ENCODE measurements at regions not wholly inside any gene's neighbourhood (a gene's known extent, or its start where the extent isn't known, plus 50 kb on each side); places are given as distances from the start of the nearest gene placed in this dataset.
"Not testable (repeated sequence)": the region's sequence is repeated elsewhere in the genome, so short reads cannot be mapped to it uniquely, and the experiment has no call there.

DNA sequence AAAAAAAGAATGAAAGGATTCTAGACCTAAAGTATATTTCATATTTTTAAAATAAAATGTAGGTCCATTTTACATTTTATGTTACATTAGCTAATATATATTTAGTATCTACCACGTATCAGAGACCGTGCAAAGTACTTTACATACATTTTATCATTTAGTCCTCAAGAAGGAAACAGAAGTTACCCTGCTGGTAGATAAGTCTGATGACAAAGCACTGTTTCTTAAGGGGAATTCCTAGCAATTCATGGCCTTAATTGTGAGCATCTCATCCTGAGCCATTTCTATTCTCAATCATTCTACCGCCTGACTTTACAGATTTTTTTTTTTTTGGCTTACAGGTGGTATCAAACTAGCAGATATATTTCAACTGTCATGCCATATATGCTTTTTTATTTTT lies 367.7 kb downstream of the PRELID2 start:
- DNase-seq (ENCODE audit: low read depth in 4 of 4, low spot score in 2 of 4), result no peak

DNA sequence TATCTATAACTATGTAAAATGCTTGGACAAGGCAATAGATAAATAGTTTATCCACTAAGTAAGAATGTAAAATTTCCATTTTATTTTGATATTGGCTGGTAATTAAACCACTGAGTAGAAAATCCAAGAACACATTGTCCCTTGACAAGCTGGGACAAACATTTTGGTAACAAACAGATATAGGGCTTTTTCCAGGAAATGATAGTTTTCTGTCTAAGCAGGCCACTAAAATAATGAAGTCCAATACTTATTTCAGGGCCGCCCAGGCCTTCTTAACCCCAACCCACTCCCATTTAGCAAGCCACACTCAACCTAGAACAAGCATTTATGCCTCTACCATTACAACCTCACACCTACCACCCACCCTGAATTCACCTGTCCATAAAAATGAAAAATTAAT lies 368.6 kb downstream of the PRELID2 start:
- no peak for DNase-seq (ENCODE audit: low read depth in 4 of 4, low spot score in 2 of 4)

DNA sequence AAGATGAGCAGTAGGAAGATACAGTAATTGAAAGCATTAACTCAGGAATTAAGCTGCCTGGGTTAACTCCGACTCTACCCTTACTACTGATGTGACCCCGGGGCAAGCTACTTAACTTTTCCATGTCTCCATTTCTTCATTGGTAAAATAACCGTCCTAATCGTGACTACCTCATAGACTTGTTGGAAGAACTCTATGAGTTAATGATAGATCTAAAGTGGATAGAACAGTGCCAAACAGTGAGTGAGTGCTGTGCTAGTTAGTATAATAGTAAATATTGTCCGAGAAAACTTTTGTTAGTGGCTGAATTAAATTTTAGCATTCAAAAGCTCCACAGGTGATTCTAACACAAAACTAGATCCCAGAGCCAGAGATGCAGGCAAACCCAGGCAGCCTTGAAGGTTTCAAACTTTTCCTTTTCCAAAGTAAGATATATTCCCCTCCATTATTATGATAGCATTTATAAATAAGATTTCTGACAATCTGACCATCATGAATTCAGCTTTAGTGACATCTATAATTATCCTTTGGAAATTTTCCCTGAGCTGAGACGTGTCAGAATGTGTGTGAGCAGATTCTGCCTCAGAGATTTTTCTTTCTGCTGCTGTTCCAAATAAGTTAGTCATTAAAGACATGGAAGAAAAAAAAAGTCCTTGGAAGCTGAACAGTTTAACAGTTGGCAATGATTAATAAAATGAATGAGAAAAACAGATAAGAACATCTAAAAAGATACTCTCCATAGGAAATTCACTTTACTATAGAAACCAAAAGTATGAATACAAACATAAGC lies 369.5 kb downstream of the PRELID2 start:
- DNase-seq (ENCODE audit: low read depth in 4 of 4, low spot score in 2 of 4), result peak in 1 of 4 donors; percentile 10

DNA sequence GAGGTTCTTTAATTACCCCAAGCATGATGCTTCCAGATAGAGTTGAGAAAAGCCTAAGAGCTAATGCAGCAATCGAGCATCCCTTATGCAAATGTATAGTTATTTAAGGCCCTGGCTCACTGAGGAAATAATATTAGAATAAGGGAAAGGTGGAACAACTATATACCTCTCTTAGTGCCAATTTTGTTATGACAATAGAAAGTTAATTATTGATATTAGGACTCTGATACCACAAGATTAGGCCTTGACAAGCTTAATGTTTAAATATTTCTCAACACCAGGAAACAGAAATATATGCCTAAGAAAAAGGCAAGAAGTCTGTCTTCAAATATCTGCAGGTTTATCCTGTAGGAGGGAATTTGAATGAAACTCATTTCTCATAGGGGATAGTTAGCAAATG lies 371.0 kb downstream of the PRELID2 start:
- DNase-seq (ENCODE audit: low read depth in 4 of 4, low spot score in 2 of 4), result no peak

DNA sequence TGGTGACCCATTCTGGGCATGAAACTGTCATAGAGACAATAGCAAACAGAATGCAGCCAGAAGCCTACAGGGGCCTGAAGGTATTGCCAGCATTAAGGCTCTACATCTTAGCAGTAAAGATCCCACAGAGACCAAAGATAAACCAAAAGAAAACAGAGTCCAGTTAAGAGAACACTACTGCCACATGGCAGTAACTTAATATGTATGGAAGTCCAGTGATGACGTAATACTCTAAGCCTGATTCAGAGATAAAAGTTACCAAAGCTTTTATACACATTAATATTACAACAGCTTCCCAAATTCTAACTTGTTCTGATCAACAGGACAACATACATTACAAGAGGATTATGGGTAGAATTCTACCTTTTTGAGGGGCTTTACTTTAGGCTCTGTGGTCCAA lies 371.5 kb downstream of the PRELID2 start:
- no peak for DNase-seq (ENCODE audit: low read depth in 4 of 4, low spot score in 2 of 4)

DNA sequence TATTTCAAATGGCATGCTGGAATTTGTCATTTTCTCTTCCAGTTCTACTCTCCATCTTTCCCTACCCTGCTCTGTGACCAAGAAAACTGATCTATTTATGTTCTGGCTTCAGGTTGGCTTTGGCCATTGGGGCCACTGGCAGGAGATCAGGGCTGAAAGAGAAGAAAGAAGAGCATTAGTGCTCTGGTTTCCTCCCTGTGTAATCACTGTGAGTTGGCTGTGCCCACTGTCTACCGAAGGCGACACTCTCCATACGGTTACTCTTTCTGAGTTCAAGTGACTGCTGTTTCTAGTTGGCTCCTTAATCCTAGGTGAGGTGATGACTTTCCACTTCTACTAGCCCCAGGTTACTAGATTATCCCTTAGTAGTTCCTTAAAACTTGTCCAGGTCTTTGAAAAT lies 372.6 kb downstream of the PRELID2 start:
- no peak for DNase-seq (ENCODE audit: low read depth in 4 of 4, low spot score in 2 of 4)

DNA sequence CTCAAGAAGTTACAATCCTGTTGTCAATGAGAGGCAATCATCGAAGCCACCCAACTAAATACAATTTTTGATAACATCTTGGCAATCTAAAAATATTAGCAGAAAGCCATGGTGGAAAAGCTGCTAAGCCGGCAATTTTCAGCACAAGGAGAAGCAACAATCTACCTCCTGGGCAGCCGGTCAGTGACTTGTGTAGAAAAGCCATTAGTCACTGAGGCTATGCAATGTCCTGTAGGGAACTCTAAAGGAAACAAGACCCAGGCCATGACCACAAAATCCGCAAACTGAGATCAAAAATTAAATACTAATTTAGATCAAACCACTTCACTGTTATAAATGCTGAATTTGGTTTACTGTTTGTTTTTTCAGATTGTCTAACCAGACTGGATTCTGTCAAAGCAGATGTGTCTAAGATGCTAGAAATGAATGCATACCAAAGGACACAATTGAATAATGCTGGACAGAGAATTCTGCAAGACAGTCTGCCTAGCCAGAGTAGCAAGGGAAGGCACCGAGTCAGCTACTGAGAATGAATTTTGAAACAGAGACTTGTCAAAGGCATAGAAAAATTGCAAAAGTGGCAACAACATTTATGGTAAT lies 384.8 kb downstream of the PRELID2 start:
- no peak for DNase-seq (ENCODE audit: low read depth in 4 of 4, low spot score in 2 of 4)

DNA sequence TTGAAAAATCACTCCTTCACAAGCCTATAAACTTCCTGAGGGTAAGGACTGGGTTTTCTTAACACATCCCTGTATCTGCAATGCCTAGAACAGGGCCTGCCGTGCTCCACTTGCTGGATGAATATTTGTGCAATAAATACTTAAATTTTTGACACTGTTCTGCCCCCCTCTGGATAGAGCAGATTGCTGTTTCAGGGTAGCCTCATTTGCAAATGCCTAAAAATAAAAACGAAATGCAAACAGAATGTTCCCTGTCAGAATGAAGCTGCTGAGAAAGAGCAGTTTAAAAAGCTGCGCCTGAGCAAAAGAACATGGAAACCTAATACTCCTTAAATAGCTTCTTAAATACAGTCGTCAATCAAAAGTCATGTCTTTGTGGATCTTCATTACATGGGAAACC lies 385.3 kb downstream of the PRELID2 start:
- DNase-seq (ENCODE audit: low read depth in 4 of 4, low spot score in 2 of 4), result no peak

DNA sequence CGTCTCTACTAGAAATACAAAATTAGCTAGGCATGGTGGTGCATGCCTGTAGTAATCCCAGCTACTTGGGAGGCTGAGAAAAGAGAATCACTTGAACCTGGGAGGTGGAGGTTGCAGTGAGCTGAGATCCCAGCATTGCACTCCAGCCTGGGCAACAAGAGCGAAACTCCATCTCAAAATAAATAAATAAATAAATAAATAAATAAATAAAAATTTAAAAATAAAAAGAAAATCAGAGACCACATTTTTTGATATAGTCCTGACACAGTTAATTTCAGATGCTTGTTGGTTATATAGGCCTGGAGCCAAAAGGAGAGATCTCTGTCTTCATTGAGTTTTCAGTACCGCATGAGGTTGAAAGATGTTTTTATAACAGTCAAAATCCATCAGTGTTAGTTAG lies 388.3 kb downstream of the PRELID2 start:
- not testable (repeated sequence) for DNase-seq (ENCODE audit: low read depth in 4 of 4, low spot score in 2 of 4)

DNA sequence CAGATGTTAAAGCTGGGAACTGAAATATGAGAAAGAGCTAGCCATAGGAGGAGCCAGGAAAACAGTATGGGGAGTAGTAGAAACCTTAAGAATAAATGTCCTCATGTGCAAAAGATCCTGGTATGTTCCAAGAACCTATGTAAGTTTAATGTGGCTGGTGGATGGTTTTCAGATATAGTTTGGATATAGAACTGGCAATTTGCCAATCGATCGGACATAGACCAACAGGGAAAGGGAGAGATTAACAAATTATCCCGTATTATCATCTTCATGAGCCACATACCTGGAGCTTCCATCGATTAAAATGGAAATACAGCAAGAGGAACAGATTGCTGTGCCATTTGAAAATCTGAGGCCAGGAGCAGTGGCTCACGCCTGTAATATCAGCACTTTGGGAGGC lies 388.7 kb downstream of the PRELID2 start:
- no peak for DNase-seq (ENCODE audit: low read depth in 4 of 4, low spot score in 2 of 4)

DNA sequence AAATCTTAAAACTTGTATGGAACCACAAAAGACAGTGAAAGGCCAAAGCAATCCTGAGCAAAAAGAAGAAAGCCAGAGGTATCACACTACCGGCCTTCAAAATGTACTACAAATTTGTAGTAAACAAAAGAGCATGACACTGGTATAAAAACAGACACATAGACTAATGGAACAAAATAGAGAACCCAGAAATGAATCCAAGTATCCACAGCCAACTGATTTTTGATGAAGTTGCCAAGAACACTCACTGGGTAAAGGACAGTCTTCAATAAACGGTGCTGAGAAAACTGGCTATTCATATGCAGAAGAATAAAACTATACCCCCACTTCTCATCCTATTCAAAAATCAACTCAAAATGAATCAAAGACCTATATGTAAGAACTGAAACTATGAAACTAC lies 390.1 kb downstream of the PRELID2 start:
- no peak for DNase-seq (ENCODE audit: low read depth in 4 of 4, low spot score in 2 of 4)

DNA sequence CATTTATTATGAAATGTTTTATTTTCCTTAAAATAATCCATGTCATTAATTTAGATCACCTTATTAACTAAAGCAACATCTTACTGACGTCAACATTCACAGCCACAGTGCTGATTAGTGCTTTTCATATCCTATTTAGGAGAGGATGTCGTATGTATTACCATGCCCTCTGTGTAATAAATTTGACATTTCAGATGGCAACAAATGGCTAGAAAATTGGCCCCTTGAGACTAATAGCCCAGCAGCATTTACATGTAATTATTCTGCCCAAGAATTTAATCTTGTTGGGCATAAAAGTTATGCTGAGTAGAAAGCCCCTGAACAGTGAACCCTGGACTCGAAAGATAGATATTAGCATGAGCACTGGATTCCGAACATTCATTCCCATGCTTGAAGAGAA lies 391.2 kb downstream of the PRELID2 start:
- no peak for DNase-seq (ENCODE audit: low read depth in 4 of 4, low spot score in 2 of 4)

DNA sequence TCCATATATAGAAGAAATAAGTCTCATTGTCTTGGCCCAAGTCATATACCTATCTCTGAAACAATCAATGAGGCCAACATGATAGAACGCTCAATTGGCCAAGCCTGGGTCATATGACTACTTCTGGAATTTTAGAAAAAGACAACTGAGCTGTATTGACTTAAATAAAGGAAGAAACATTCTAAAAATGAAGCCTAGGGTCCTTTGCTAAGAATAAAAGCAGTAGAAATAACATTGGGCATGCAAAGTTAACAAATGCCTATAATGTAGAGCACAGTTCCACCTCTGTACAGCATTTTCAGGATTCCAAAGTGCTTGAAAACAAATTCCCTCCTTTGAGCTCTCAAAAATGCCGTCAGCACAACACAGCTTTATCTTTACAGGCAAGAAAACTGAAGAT lies 391.8 kb downstream of the PRELID2 start:
- DNase-seq (ENCODE audit: low read depth in 4 of 4, low spot score in 2 of 4), result no peak

DNA sequence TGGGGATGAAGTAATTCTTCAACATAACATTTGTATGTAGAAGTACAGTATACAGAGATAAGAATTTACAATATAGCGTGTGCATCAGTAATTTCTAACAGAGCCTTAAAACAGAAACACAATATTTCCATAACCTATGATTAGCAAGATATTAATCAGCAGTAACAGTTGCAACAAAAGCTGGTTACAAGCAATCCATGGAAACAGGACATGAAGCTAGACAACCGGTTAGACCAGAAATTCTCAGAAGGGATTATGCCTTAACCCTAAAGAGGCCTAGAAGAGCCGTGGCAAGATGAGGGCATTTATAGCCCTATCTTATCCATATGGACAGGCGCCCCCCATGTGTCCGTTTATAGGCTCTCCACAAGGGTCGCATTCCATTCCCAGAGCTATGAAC lies 392.5 kb downstream of the PRELID2 start:
- not testable (repeated sequence) for DNase-seq (ENCODE audit: low read depth in 4 of 4, low spot score in 2 of 4)

DNA sequence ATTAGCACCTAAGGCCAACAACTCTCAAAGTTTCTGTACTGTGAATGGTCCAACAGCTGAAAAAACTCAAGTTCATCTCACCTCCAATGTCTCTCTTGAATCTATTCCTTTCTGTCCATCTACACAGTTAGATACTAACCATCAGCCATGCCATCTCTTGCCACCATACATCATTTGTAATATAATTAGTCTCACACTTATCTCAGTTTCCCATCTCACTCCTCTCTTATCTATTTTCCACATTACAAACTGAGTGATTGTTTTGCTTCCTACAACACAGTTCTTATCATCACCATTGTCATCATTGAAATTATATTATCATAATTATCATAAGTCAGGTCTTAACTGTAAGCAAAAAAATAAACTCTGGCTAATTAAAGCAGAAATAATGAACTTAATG lies 393.9 kb downstream of the PRELID2 start:
- DNase-seq (ENCODE audit: low read depth in 4 of 4, low spot score in 2 of 4), result no peak

DNA sequence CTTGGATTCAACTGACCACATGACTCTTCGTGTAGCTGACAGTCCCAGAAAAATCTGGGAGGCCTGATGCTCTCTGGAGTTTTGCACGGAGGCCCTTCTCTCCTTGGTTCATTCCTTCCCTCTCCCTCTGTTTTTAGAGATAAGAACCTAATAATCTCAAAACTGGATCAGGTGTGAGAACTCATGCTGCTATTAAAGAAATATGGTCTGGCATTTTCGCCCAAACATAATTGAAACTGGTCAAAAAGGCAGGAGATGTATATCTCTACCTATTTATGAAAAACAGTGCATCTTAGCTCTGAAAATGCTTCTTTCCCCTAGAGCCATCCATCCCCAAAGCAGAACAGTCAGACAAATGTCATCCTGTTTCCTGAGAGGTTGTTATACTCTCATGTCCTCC lies 397.5 kb downstream of the PRELID2 start:
- DNase-seq (ENCODE audit: low read depth in 4 of 4, low spot score in 2 of 4), result no peak

DNA sequence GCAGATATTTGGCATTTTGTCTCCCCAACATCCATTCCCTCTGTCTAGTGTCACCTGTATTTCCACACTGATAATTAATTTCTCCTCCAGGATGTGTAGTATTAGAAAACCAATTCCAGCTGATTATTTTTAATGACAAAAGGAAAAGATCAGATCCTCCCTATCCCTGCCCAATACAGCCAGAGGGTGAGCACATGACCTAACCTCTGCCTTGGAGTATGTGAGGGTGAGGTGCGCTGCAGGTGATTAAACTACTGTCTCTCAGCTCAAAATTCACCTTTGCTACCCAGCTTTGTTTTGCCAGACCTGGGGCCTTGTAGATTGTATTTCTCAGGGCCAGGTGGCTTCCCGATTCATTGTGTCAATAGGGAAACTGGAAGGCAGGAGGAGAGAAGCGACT lies 402.1 kb downstream of the PRELID2 start:
- DNase-seq (ENCODE audit: low read depth in 4 of 4, low spot score in 2 of 4), result no peak

DNA sequence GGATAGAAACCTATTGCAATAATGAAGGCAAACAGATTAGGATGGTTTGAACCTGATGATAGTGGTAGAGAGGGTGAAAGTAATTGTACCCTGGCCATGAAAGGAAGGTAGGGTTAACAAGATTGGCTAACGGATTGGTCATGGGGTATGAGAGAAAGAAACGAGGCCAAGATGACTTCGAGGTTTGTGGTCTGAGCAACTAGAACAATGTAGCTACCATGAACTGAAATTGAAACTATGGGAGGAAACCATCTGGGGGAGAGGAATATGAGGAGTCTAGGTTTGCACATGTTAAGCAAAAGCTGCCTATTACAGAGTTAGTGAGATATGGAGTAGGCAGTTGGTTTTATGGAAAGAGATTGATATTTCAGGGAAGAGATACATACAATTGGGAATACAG lies 406.0 kb downstream of the PRELID2 start:
- no peak for DNase-seq (ENCODE audit: low read depth in 4 of 4, low spot score in 2 of 4)

DNA sequence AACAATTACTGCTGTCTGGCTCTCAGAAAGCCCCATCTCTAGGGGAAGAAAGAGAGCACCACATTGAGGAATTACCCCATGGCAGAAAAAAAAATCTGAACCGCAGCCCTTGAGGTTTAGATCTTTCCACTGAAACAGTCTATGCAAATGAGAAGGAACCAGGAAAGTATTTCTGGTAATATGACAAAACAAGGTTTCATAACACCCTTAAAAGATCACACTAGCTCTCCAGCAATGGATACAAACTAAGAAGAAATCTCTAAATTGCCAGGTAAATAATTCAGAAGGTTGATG lies 427.1 kb downstream of the PRELID2 start:
- no peak for DNase-seq (ENCODE audit: low read depth in 4 of 4, low spot score in 2 of 4)

DNA sequence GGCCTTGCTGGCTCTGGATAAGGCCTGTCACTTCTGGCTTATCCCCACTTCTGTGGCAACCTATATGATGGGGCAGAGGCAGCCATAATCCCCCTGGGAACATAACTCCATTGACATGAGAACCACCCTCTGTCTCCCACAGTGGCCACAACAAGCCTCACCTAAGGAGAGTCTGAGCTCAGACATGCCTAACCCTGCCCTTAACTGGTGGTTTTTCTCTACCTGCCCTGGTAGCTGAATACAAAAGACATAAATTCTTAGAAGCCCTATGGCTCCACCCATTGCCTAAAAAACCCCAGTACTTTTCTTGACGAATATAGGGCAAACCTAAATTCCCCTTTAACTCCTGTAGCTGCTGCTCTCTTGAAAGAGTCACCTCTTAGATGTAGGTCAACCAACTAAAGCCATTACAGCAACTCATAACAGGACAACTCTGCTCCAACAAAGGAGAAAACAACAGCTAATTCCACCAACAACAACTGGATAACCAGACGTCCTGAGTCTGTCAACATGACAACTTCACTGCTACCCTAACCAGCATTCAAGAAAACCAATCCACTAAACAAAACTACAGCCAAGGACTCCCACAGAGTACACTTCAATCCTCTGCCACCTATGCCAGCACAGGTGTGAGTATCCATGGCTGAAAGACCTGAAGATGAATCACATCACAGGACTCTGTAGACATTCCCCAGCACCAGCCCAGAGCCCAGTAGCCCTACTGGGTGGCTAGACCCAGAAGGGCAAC lies 427.7 kb downstream of the PRELID2 start:
- DNase-seq (ENCODE audit: low read depth in 4 of 4, low spot score in 2 of 4), result no peak

DNA sequence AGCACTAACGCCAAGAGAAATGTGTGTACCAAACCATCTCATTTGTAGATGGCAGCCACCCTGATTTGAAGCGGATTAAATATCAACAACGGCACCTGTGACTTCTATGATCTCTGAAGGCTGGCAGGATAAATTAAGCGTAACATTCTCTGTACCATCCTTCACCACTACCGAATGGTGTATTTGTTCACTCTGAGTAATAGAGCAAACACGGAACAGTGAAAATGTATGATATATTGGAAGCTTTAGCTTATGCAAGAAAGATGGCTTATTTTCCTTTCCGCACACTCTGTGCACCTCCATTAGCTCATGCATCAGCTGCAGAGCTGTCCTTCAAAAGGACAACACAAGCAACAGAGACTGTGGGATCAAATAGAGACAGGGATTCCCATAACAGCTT lies 431.1 kb downstream of the PRELID2 start:
- no peak for DNase-seq (ENCODE audit: low read depth in 4 of 4, low spot score in 2 of 4)

DNA sequence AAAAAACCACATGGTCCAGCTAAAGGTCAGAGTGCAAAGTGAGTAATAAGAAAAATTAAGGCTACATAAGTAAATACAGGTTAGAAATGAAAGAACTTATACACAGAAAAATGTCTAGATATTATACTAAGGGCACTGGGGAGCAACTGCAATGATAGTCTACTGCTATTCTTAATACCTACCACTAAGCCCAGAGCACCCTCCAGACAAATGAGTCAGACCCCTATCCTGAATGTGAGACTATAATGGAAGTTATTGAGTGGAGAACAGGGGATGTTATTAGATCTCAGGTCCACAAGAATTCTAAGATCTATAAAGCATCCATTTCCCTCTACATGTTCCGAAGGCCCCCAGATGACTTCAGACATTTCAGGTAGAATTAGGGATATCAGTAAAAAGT lies 438.3 kb downstream of the PRELID2 start:
- DNase-seq (ENCODE audit: low read depth in 4 of 4, low spot score in 2 of 4), result no peak
